ENCODE measurements at regions not wholly inside any gene's neighbourhood (a gene's known extent, or its start where the extent isn't known, plus 50 kb on each side); places are given as distances from the start of the nearest gene placed in this dataset.
A peak's percentile ranks its signal among the peaks of the same experiment; 100 is the strongest.

DNA sequence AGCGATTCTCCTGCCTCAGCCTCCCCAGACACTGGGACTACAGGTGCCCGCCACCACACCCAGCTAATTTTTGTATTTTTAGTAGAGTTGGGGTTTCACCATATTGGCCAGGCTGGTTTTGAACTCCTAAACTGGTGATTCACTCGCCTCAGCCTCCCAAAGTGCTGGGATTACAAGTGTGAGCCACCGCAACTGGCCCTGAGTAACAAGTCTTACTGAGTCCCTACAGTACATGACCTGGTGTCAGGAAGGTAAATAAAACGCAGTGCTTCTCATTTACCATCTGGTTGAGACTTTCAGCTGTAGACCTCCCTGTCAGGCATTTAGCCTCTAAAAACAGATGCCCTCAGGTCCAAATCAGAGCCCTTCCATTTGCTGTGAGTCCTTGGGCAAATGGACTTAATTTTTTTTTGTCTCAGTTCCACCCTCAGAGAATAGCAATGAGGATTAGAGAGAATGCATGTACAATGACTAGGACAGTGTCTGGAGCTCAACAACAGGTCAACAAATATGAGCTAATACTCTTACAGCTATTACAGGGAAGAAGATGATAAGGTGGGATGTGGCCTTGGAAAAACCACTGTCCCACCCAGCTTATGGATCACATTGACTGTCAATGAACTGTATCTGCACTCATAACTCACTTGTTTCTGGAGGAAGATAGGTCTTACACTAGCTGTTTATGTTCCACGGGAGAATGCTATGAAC lies 70.5 kb downstream of the PHLDA1 start:
- H3K9me3 ChIP-seq (ENCODE audit: low read length): no peaks in the 10 kb centered on the region
- H3K27ac ChIP-seq (ENCODE audit: extremely low read length, insufficient read depth, low read length): no peak overlapping the region
- no peaks in the 10 kb centered on the region for H3K36me3 ChIP-seq (replicated peaks in 1 of 2; ENCODE audit: control insufficient read depth in 1 of 2, insufficient read depth in 2 of 2, low read length in 2 of 2)
- BruUV-seq (replicated peaks): no TSS peak
- FAIRE-seq: no peak
- no peak overlapping the region for H3K4me2 ChIP-seq (ENCODE audit: low read depth, low read length)
- ChIA-PET CTCF (ENCODE audit: low intra/inter-chr PET ratio, low total read pairs) (no interaction called here), POLR2A (interaction anchor here (0.8 to 1.8 kb wide), 9 partner anchors 9 to 70 kb away, joined by 3 to 14 read pairs (median 3); partner anchors contain the start of gene PHLDA1)
- WGBS (ENCODE audit: low lambda C conversion rate): 75% methylated on average over 5 of the region's 6 CpGs
- no peak for DNase-seq (ENCODE audit: low spot score)
- H2AFZ ChIP-seq (ENCODE audit: low read length): no peak overlapping the region
- H3K27me3 ChIP-seq (ENCODE audit: control insufficient read depth in 1 of 2, insufficient read depth in 2 of 2, low read length in 2 of 2): no peaks in the 10 kb centered on the region
- ATAC-seq: peak; percentile 39
- in situ Hi-C loops (cut with HindIII; ENCODE audit: extremely low pct_ligation_motif_present, low pct_unique_long_range_greater_than_20kb) (no loop called here), intact Hi-C loops (cut with micrococcal nuclease; ENCODE audit: unreplicated experiment) (no loop called here)
- no peak overlapping the region for H3K4me3 ChIP-seq (replicated peaks in 1 of 3; ENCODE audit: insufficient read depth in 1 of 3, low read depth in 2 of 3, low read length in 3 of 3)
- H3K79me2 ChIP-seq (ENCODE audit: insufficient read depth, low read length): no peaks in the 10 kb centered on the region
- H3K4me1 ChIP-seq (ENCODE audit: insufficient read depth, low read length): peaks cover 49% of the 10 kb centered on the region
- H4K20me1 ChIP-seq (ENCODE audit: insufficient read depth, low read length): no peaks in the 10 kb centered on the region
- H3K9ac ChIP-seq (ENCODE audit: insufficient read depth, low read depth, low read length): no peak overlapping the region
- TF ChIP-seq ZNF737 (CRISPR knock-in tag; IDR thresholded peaks at IDR 0.05; ENCODE audit: borderline replicate concordance) (no peak), GATAD2A (CRISPR knock-in tag; IDR thresholded peaks at IDR 0.05) (0 out of 2 replicates have a peak, but pooled peaks have one; percentile 8), ZNF460 (CRISPR knock-in tag; IDR thresholded peaks at IDR 0.05; ENCODE audit: borderline replicate concordance) (peak; percentile 58; the same call in 1 of the 2 replicates), PAWR (CRISPR knock-in tag; IDR thresholded peaks at IDR 0.05; ENCODE audit: borderline replicate concordance) (no peak), FOXA3 (CRISPR knock-in tag; IDR thresholded peaks at IDR 0.05) (no peak), ZNF570 (CRISPR knock-in tag; IDR thresholded peaks at IDR 0.05; ENCODE audit: borderline replicate concordance) (no peak), ZSCAN29 (CRISPR knock-in tag; conservative IDR thresholded peaks at IDR 0.05) (no peak), NCOA1 (CRISPR knock-in tag; IDR thresholded peaks at IDR 0.05) (no peak), ZNF75D (CRISPR knock-in tag; IDR thresholded peaks at IDR 0.05; ENCODE audit: borderline replicate concordance) (no peak)
- TF ChIP-seq, protein P1, sequence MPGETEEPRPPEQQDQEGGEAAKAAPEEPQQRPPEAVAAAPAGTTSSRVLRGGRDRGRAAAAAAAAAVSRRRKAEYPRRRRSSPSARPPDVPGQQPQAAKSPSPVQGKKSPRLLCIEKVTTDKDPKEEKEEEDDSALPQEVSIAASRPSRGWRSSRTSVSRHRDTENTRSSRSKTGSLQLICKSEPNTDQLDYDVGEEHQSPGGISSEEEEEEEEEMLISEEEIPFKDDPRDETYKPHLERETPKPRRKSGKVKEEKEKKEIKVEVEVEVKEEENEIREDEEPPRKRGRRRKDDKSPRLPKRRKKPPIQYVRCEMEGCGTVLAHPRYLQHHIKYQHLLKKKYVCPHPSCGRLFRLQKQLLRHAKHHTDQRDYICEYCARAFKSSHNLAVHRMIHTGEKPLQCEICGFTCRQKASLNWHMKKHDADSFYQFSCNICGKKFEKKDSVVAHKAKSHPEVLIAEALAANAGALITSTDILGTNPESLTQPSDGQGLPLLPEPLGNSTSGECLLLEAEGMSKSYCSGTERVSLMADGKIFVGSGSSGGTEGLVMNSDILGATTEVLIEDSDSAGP (CRISPR knock-in tag; IDR thresholded peaks at IDR 0.05; ENCODE audit: borderline replicate concordance): no peak
- TF ChIP-seq, protein P2, sequence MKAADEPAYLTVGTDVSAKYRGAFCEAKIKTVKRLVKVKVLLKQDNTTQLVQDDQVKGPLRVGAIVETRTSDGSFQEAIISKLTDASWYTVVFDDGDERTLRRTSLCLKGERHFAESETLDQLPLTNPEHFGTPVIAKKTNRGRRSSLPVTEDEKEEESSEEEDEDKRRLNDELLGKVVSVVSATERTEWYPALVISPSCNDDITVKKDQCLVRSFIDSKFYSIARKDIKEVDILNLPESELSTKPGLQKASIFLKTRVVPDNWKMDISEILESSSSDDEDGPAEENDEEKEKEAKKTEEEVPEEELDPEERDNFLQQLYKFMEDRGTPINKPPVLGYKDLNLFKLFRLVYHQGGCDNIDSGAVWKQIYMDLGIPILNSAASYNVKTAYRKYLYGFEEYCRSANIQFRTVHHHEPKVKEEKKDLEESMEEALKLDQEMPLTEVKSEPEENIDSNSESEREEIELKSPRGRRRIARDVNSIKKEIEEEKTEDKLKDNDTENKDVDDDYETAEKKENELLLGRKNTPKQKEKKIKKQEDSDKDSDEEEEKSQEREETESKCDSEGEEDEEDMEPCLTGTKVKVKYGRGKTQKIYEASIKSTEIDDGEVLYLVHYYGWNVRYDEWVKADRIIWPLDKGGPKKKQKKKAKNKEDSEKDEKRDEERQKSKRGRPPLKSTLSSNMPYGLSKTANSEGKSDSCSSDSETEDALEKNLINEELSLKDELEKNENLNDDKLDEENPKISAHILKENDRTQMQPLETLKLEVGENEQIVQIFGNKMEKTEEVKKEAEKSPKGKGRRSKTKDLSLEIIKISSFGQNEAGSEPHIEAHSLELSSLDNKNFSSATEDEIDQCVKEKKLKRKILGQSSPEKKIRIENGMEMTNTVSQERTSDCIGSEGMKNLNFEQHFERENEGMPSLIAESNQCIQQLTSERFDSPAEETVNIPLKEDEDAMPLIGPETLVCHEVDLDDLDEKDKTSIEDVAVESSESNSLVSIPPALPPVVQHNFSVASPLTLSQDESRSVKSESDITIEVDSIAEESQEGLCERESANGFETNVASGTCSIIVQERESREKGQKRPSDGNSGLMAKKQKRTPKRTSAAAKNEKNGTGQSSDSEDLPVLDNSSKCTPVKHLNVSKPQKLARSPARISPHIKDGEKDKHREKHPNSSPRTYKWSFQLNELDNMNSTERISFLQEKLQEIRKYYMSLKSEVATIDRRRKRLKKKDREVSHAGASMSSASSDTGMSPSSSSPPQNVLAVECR (CRISPR knock-in tag; IDR thresholded peaks at IDR 0.05; ENCODE audit: borderline replicate concordance): no peak
- TF ChIP-seq, protein P3, sequence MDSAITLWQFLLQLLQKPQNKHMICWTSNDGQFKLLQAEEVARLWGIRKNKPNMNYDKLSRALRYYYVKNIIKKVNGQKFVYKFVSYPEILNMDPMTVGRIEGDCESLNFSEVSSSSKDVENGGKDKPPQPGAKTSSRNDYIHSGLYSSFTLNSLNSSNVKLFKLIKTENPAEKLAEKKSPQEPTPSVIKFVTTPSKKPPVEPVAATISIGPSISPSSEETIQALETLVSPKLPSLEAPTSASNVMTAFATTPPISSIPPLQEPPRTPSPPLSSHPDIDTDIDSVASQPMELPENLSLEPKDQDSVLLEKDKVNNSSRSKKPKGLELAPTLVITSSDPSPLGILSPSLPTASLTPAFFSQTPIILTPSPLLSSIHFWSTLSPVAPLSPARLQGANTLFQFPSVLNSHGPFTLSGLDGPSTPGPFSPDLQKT (CRISPR knock-in tag; IDR thresholded peaks at IDR 0.05; ENCODE audit: borderline replicate concordance): no peak
